ENCODE measurements at regions not wholly inside any gene's neighbourhood (a gene's known extent, or its start where the extent isn't known, plus 50 kb on each side); places are given as distances from the start of the nearest gene placed in this dataset.

GRCh38 chr4:57875829-57876392 is 765.7 kb upstream of the IGFBP7 start:
- Mint-ChIP-seq H3K27me3 (ENCODE audit: unreplicated experiment) (no peaks in the 10 kb centered on the region), H3K4me1 (ENCODE audit: low read depth, unreplicated experiment) (peaks cover 11% of the 10 kb centered on the region), H3K9me3 (ENCODE audit: unreplicated experiment) (no peaks in the 10 kb centered on the region), H3K27ac (ENCODE audit: unreplicated experiment) (no peak overlapping the region), H3K36me3 (ENCODE audit: unreplicated experiment) (no peaks in the 10 kb centered on the region), H3K4me3 (ENCODE audit: unreplicated experiment) (no peak overlapping the region)
- no peak for DNase-seq
- TF ChIP-seq, protein P1, sequence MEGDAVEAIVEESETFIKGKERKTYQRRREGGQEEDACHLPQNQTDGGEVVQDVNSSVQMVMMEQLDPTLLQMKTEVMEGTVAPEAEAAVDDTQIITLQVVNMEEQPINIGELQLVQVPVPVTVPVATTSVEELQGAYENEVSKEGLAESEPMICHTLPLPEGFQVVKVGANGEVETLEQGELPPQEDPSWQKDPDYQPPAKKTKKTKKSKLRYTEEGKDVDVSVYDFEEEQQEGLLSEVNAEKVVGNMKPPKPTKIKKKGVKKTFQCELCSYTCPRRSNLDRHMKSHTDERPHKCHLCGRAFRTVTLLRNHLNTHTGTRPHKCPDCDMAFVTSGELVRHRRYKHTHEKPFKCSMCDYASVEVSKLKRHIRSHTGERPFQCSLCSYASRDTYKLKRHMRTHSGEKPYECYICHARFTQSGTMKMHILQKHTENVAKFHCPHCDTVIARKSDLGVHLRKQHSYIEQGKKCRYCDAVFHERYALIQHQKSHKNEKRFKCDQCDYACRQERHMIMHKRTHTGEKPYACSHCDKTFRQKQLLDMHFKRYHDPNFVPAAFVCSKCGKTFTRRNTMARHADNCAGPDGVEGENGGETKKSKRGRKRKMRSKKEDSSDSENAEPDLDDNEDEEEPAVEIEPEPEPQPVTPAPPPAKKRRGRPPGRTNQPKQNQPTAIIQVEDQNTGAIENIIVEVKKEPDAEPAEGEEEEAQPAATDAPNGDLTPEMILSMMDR (IDR thresholded peaks at IDR 0.05; ENCODE audit: partially characterized antibody, unreplicated experiment) = no peak

GRCh38 chr4:57866468-57867171 is 756.4 kb upstream of the IGFBP7 start:
- Mint-ChIP-seq H3K9me3 (ENCODE audit: unreplicated experiment) (no peaks in the 10 kb centered on the region), H3K27me3 (ENCODE audit: unreplicated experiment) (no peaks in the 10 kb centered on the region), H3K4me3 (ENCODE audit: unreplicated experiment) (no peak overlapping the region), H3K36me3 (ENCODE audit: unreplicated experiment) (no peaks in the 10 kb centered on the region), H3K4me1 (ENCODE audit: low read depth, unreplicated experiment) (no peaks in the 10 kb centered on the region), H3K27ac (ENCODE audit: unreplicated experiment) (no peak overlapping the region)
- DNase-seq = no peak
- TF ChIP-seq, protein P1 (IDR thresholded peaks at IDR 0.05; ENCODE audit: partially characterized antibody, unreplicated experiment) = no peak

GRCh38 chr4:57865264-57865663 is 755.1 kb upstream of the IGFBP7 start:
- H3K36me3 Mint-ChIP-seq (ENCODE audit: unreplicated experiment) = no peaks in the 10 kb centered on the region
- no peak overlapping the region for H3K27ac Mint-ChIP-seq (ENCODE audit: unreplicated experiment)

GRCh38 chr4:57854748-57855147 is 744.6 kb upstream of the IGFBP7 start:
- DNase-seq = no peak
- Mint-ChIP-seq H3K27ac (ENCODE audit: unreplicated experiment) (no peak overlapping the region), H3K4me1 (ENCODE audit: low read depth, unreplicated experiment) (no peaks in the 10 kb centered on the region), H3K36me3 (ENCODE audit: unreplicated experiment) (no peaks in the 10 kb centered on the region), H3K9me3 (ENCODE audit: unreplicated experiment) (no peaks in the 10 kb centered on the region), H3K4me3 (ENCODE audit: unreplicated experiment) (no peak overlapping the region), H3K27me3 (ENCODE audit: unreplicated experiment) (no peaks in the 10 kb centered on the region)
- TF ChIP-seq, protein P1 (IDR thresholded peaks at IDR 0.05; ENCODE audit: partially characterized antibody, unreplicated experiment) = no peak

More at GRCh38 chr4:57865264-57865663, 755.1 kb upstream of the IGFBP7 start:
- DNase-seq = no peak
- Mint-ChIP-seq H3K4me3 (ENCODE audit: unreplicated experiment) (no peak overlapping the region), H3K9me3 (ENCODE audit: unreplicated experiment) (no peaks in the 10 kb centered on the region), H3K27me3 (ENCODE audit: unreplicated experiment) (no peaks in the 10 kb centered on the region), H3K4me1 (ENCODE audit: low read depth, unreplicated experiment) (no peaks in the 10 kb centered on the region)
- TF ChIP-seq, protein P1 (IDR thresholded peaks at IDR 0.05; ENCODE audit: partially characterized antibody, unreplicated experiment) = no peak

GRCh38 chr4:57850141-57850540 is 740.0 kb upstream of the IGFBP7 start:
- Mint-ChIP-seq H3K27ac (ENCODE audit: unreplicated experiment) (no peak overlapping the region), H3K4me3 (ENCODE audit: unreplicated experiment) (no peak overlapping the region), H3K9me3 (ENCODE audit: unreplicated experiment) (no peaks in the 10 kb centered on the region), H3K4me1 (ENCODE audit: low read depth, unreplicated experiment) (no peaks in the 10 kb centered on the region), H3K36me3 (ENCODE audit: unreplicated experiment) (no peaks in the 10 kb centered on the region), H3K27me3 (ENCODE audit: unreplicated experiment) (no peaks in the 10 kb centered on the region)
- TF ChIP-seq, protein P1 (IDR thresholded peaks at IDR 0.05; ENCODE audit: partially characterized antibody, unreplicated experiment) = no peak
- no peak for DNase-seq
